Smooth muscle cell (in vitro differentiated cells): ENCODE measurements at regions not wholly inside any gene's neighbourhood (a gene's known extent, or its start where the extent isn't known, plus 50 kb on each side); places are given as distances from the start of the nearest gene placed in this dataset.

Source experiments
- DNase-seq: peaks from one replicate; lab custom pipeline; 2025; ENCODE audit not compliant: unreplicated experiment; lab: John Stamatoyannopoulos, UW
- H2AFZ ChIP-seq: fragments of 200-600 bp; sonication (generic); 2 replicates; pipeline ENCODE4 v1.6.0; 2016; ENCODE audit warnings: antibody characterized with exemption, low read depth, mild to moderate bottlenecking
- H3F3A ChIP-seq: fragments of 200-600 bp; sonication (generic); 2 replicates; pipeline ENCODE4 v1.6.0; 2017; ENCODE audit warnings: antibody characterized with exemption, low read depth
- H3K27ac ChIP-seq: fragments of 200-600 bp; sonication (generic); 2 replicates; pipeline ENCODE4 v1.5.1; 2016; ENCODE audit warnings: low read depth, mild to moderate bottlenecking
- H3K27me3 ChIP-seq: fragments of 200-600 bp; sonication (generic); 2 replicates; pipeline ENCODE4 v1.6.1; 2016; ENCODE audit warnings: low read depth, mild to moderate bottlenecking
- H3K36me3 ChIP-seq: fragments of 200-600 bp; sonication (generic); 2 replicates; pipeline ENCODE4 v1.5.1; 2016; ENCODE audit warnings: low read depth
- H3K4me1 ChIP-seq: fragments of 200-600 bp; sonication (generic); 2 replicates; pipeline ENCODE4 v1.5.1; 2016; ENCODE audit warnings: low read depth
- H3K4me2 ChIP-seq: fragments of 200-600 bp; sonication (generic); 2 replicates; pipeline ENCODE4 v1.6.0; 2016; ENCODE audit warnings: mild to moderate bottlenecking
- H3K4me3 ChIP-seq: fragments of 200-600 bp; sonication (generic); 2 replicates; pipeline ENCODE4 v1.5.1; 2016; ENCODE audit warnings: mild to moderate bottlenecking
- H3K79me2 ChIP-seq: fragments of 200-600 bp; sonication (generic); 2 replicates; pipeline ENCODE4 v1.6.0; 2016; ENCODE audit warnings: low read depth, mild to moderate bottlenecking
- H3K9ac ChIP-seq: fragments of 200-600 bp; sonication (generic); 2 replicates; pipeline ENCODE4 v1.6.0; 2016; ENCODE audit warnings: low read depth
- H3K9me3 ChIP-seq: fragments of 200-600 bp; sonication (generic); replicated peaks from 2 replicates; pipeline ENCODE4 v1.5.1; 2016; ENCODE audit warnings: low read depth
- H4K20me1 ChIP-seq: fragments of 200-600 bp; sonication (generic); 2 replicates; pipeline ENCODE4 v1.6.0; 2016; ENCODE audit warnings: low read depth
- WGBS: methylation state at CpG from one replicate; pipeline ENCODE4 v1.1.7; 2016; ENCODE audit warnings: low lambda C conversion rate; 5-methylcytosine and 5-hydroxymethylcytosine counted together
- TF ChIP-seq, protein P1 (sequence below): fragments of 200-600 bp; sonication (generic); IDR thresholded peaks from 2 replicates; pipeline ENCODE4 v1.5.1; 2017; ENCODE audit warnings: borderline replicate concordance, mild to moderate bottlenecking, antibody characterized with exemption; ENCODE audit not compliant: insufficient read depth, poor library complexity, severe bottlenecking

DNA sequence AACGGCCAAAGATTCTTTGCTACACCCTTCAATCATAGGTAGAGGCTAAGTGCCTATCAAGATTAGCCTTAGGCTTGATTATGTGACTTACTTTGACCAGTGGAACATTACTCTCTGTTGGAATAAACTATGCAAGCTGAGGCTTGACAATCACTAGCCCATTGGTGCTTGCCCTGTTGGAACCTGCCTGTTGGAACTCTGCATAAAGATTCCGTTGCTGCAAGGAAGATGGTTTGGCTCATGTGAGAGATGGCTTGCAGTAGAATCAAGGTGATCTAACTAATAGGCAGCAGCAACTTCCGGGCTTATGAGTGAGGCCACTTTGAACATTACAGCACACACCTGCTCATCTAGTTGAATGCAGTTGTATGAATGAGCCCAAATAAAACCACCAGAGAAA lies 227.7 kb upstream of the TSHZ2 start:
- Histone ChIP-seq H3F3A (no peaks in the 10 kb centered on the region), H3K4me1 (no peaks in the 10 kb centered on the region), H3K9ac (no peak overlapping the region), H4K20me1 (no peaks in the 10 kb centered on the region), H3K27me3 (peaks cover 39% of the 10 kb centered on the region), H3K36me3 (no peaks in the 10 kb centered on the region), H3K4me3 (no peak overlapping the region), H3K79me2 (no peaks in the 10 kb centered on the region), H3K9me3 (no peaks in the 10 kb centered on the region), H3K4me2 (no peak overlapping the region), H3K27ac (no peak overlapping the region), H2AFZ (no peak overlapping the region)
- WGBS = 73% methylated on average over 3 of the region's 3 CpGs
- no peak for DNase-seq
- TF ChIP-seq, protein P1, sequence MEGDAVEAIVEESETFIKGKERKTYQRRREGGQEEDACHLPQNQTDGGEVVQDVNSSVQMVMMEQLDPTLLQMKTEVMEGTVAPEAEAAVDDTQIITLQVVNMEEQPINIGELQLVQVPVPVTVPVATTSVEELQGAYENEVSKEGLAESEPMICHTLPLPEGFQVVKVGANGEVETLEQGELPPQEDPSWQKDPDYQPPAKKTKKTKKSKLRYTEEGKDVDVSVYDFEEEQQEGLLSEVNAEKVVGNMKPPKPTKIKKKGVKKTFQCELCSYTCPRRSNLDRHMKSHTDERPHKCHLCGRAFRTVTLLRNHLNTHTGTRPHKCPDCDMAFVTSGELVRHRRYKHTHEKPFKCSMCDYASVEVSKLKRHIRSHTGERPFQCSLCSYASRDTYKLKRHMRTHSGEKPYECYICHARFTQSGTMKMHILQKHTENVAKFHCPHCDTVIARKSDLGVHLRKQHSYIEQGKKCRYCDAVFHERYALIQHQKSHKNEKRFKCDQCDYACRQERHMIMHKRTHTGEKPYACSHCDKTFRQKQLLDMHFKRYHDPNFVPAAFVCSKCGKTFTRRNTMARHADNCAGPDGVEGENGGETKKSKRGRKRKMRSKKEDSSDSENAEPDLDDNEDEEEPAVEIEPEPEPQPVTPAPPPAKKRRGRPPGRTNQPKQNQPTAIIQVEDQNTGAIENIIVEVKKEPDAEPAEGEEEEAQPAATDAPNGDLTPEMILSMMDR = no peak

GRCh38 chr20:52738081-52738480 lies 234.1 kb upstream of the TSHZ2 start:
- H3K27ac ChIP-seq = no peak overlapping the region
- DNase-seq = no peak

GRCh38 chr20:52736507-52736906 lies 235.7 kb upstream of the TSHZ2 start:
- Histone ChIP-seq H3K4me3 (no peak overlapping the region), H3K9ac (no peak overlapping the region), H4K20me1 (no peaks in the 10 kb centered on the region)

More at GRCh38 chr20:52738081-52738480, 234.1 kb upstream of the TSHZ2 start:
- Histone ChIP-seq H3K36me3 (no peaks in the 10 kb centered on the region), H4K20me1 (no peaks in the 10 kb centered on the region), H3K4me3 (no peak overlapping the region), H3K9me3 (no peaks in the 10 kb centered on the region), H3K79me2 (no peaks in the 10 kb centered on the region), H3K27me3 (peaks cover 78% of the 10 kb centered on the region), H2AFZ (no peak overlapping the region), H3F3A (no peaks in the 10 kb centered on the region), H3K4me1 (no peaks in the 10 kb centered on the region), H3K9ac (no peak overlapping the region), H3K4me2 (no peak overlapping the region)
- TF ChIP-seq, protein P1 = no peak
- WGBS = 90% methylated on average over 6 of the region's 6 CpGs

GRCh38 chr20:52731093-52731492 lies 241.1 kb upstream of the TSHZ2 start:
- no peaks in the 10 kb centered on the region for H3K36me3 ChIP-seq
- no peak overlapping the region for H2AFZ ChIP-seq
- no peaks in the 10 kb centered on the region for H3K79me2 ChIP-seq
- no peaks in the 10 kb centered on the region for H3F3A ChIP-seq
- H3K9ac ChIP-seq = no peak overlapping the region
- no peak for DNase-seq
- WGBS = 64% methylated on average over 3 of the region's 3 CpGs
- TF ChIP-seq, protein P1 = no peak
- no peak overlapping the region for H3K4me3 ChIP-seq
- H4K20me1 ChIP-seq = no peaks in the 10 kb centered on the region
- H3K27me3 ChIP-seq = peaks cover 24% of the 10 kb centered on the region
- no peaks in the 10 kb centered on the region for H3K9me3 ChIP-seq
- H3K4me2 ChIP-seq = no peak overlapping the region
- H3K27ac ChIP-seq = no peak overlapping the region
- no peaks in the 10 kb centered on the region for H3K4me1 ChIP-seq

More at GRCh38 chr20:52736507-52736906, 235.7 kb upstream of the TSHZ2 start:
- TF ChIP-seq, protein P1 = no peak
- Histone ChIP-seq H2AFZ (no peak overlapping the region), H3K27me3 (peaks cover 63% of the 10 kb centered on the region), H3F3A (no peaks in the 10 kb centered on the region), H3K9me3 (no peaks in the 10 kb centered on the region), H3K4me2 (no peak overlapping the region), H3K27ac (no peak overlapping the region), H3K4me1 (no peaks in the 10 kb centered on the region), H3K36me3 (no peaks in the 10 kb centered on the region), H3K79me2 (no peaks in the 10 kb centered on the region)
- DNase-seq = no peak
- WGBS = 88% methylated on average over 2 of the region's 2 CpGs
